ENCODE measurements at regions not wholly inside any gene's neighbourhood (a gene's known extent, or its start where the extent isn't known, plus 50 kb on each side); places are given as distances from the start of the nearest gene placed in this dataset.

DNA sequence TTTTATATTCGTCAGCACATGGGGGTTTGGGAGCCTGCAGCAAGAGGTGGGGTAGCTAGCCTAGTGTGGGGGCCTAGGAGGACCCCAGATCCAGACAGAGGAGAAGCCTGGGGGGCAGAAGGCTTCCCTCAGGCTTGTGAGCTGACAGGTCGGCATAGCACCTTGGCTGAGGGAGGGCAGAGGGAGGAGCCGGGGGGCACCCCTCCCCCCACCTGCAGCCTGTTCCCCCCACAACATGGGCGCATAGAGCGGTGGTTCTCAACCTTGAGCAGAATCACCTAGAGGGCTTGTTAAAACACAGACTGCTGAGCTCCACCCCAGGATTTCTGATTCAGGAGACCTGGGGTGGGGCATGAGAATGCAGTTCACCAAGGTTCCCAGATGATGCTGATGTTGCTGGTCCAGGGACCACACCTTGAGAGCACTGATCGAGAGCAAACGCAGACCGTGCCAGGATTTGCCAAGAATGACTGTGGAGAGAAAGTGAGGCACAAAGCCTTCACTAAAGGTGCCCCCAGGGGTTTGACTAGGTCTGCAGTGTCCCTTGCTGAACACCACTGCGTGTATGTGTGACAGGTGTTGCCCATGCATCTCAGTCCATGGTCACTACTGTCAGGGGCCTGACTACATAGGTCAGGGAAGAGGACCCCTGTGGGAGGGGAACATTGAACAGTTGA, 163.3 kb downstream of the MACROH2A1 start:
- TF ChIP-seq, protein P1, sequence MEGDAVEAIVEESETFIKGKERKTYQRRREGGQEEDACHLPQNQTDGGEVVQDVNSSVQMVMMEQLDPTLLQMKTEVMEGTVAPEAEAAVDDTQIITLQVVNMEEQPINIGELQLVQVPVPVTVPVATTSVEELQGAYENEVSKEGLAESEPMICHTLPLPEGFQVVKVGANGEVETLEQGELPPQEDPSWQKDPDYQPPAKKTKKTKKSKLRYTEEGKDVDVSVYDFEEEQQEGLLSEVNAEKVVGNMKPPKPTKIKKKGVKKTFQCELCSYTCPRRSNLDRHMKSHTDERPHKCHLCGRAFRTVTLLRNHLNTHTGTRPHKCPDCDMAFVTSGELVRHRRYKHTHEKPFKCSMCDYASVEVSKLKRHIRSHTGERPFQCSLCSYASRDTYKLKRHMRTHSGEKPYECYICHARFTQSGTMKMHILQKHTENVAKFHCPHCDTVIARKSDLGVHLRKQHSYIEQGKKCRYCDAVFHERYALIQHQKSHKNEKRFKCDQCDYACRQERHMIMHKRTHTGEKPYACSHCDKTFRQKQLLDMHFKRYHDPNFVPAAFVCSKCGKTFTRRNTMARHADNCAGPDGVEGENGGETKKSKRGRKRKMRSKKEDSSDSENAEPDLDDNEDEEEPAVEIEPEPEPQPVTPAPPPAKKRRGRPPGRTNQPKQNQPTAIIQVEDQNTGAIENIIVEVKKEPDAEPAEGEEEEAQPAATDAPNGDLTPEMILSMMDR (IDR thresholded peaks at IDR 0.05; ENCODE audit: insufficient read depth, low read length, poor library complexity, severe bottlenecking): no peak
- no peaks in the 10 kb centered on the region for H3K27me3 ChIP-seq (ENCODE audit: control insufficient read depth, insufficient read depth, low read length)
- no peak overlapping the region for H3K4me3 ChIP-seq (ENCODE audit: low read depth, low read length)
- no peaks in the 10 kb centered on the region for H3K36me3 ChIP-seq (ENCODE audit: control insufficient read depth, insufficient read depth, low read length)
- no peak for DNase-seq (ENCODE audit: low read depth)

- DNase-seq (ENCODE audit: low read depth): no peak
- no peaks in the 10 kb centered on the region for H3K36me3 ChIP-seq (ENCODE audit: control insufficient read depth, insufficient read depth, low read length)
- H3K27me3 ChIP-seq (ENCODE audit: control insufficient read depth, insufficient read depth, low read length): no peaks in the 10 kb centered on the region
- no peak overlapping the region for H3K4me3 ChIP-seq (ENCODE audit: low read depth, low read length)
- TF ChIP-seq, protein P1 (IDR thresholded peaks at IDR 0.05; ENCODE audit: insufficient read depth, low read length, poor library complexity, severe bottlenecking): no peak
Measured at GRCh38 chr5:135234666-135235401, 164.2 kb downstream of the MACROH2A1 start.

GRCh38 chr5:135234242-135234641, 164.8 kb downstream of the MACROH2A1 start:
- DNase-seq (ENCODE audit: low read depth): no peak

GRCh38 chr5:135233477-135233876, 165.6 kb downstream of the MACROH2A1 start:
- Histone ChIP-seq H3K36me3 (ENCODE audit: control insufficient read depth, insufficient read depth, low read length) (no peaks in the 10 kb centered on the region), H3K27me3 (ENCODE audit: control insufficient read depth, insufficient read depth, low read length) (no peaks in the 10 kb centered on the region), H3K4me3 (ENCODE audit: low read depth, low read length) (no peak overlapping the region)
- TF ChIP-seq, protein P1 (IDR thresholded peaks at IDR 0.05; ENCODE audit: insufficient read depth, low read length, poor library complexity, severe bottlenecking): no peak
- DNase-seq (ENCODE audit: low read depth): no peak

More at GRCh38 chr5:135234242-135234641, 164.8 kb downstream of the MACROH2A1 start:
- no peak overlapping the region for H3K4me3 ChIP-seq (ENCODE audit: low read depth, low read length)
- no peaks in the 10 kb centered on the region for H3K27me3 ChIP-seq (ENCODE audit: control insufficient read depth, insufficient read depth, low read length)
- TF ChIP-seq, protein P1 (IDR thresholded peaks at IDR 0.05; ENCODE audit: insufficient read depth, low read length, poor library complexity, severe bottlenecking): no peak
- no peaks in the 10 kb centered on the region for H3K36me3 ChIP-seq (ENCODE audit: control insufficient read depth, insufficient read depth, low read length)

DNA sequence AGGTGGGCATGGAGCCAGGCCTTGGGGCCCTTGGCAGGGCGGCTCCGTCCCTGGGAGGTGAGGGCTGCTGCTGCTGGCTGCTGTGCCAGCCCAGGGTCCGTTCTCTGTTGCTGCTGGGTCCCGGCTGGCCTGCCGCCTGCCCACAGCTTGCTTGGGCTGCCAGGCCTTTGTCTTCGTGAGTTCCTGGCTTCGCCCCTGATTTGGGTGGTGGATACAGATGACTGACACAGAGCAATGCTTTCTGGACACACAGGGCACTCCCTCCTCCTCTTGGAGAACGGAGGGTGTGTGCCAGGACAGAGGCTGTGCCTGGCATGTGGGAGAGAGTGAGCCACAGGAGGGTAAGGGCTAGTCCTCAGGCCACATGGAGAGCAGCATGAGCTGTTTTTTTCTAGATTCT, 166.1 kb downstream of the MACROH2A1 start:
- TF ChIP-seq, protein P1 (IDR thresholded peaks at IDR 0.05; ENCODE audit: insufficient read depth, low read length, poor library complexity, severe bottlenecking): no peak
- no peak for DNase-seq (ENCODE audit: low read depth)
- Histone ChIP-seq H3K27me3 (ENCODE audit: control insufficient read depth, insufficient read depth, low read length) (no peaks in the 10 kb centered on the region), H3K36me3 (ENCODE audit: control insufficient read depth, insufficient read depth, low read length) (no peaks in the 10 kb centered on the region), H3K4me3 (ENCODE audit: low read depth, low read length) (no peak overlapping the region)
